K562 (cell line): ENCODE measurements at regions not wholly inside any gene's neighbourhood (a gene's known extent, or its start where the extent isn't known, plus 50 kb on each side); places are given as distances from the start of the nearest gene placed in this dataset.
"Not testable (repeated sequence)": the region's sequence is repeated elsewhere in the genome, so short reads cannot be mapped to it uniquely, and the experiment has no call there.

Source experiments
- ATAC-seq: fragments of 200-7000 bp; cut with Tn5 transposase; 3 replicates; pipeline ENCODE4 v1.9.1; 2020; ENCODE audit warnings: moderate library complexity
- BruUV-seq: library from RNA; stranded (reverse); fragments of 400-500 nt; replicated peaks from 2 replicates; lab custom pipeline; 2021; lab: Mats Ljungman, UMichigan
- CTCF ChIA-PET: fragments of 300-600 bp; formaldehyde crosslinking; extraction: SDS; loops from one replicate; lab custom pipeline; 2021; ENCODE audit warnings: low intra/inter-chr PET ratio; lab: Yijun Ruan, JAX
- POLR2A ChIA-PET: fragments of 300-600, 350-650 bp; sonication (Branson Sonifier 250); formaldehyde crosslinking; extraction: SDS; loops from one replicate; lab custom pipeline; 2021; ENCODE audit warnings: antibody characterized with exemption, inconsistent platforms; lab: Yijun Ruan, JAX
- DNase-seq, 4 experiments: peaks; one replicate each; pipeline versions ENCODE4 v3.0.0 to v3.0.0-alpha.2; 2011 to 2018; ENCODE audit warnings: low spot score in 3 of 4, mixed read lengths in 3 of 4; ENCODE audit errors: extremely low read depth in 1 of 4
- FAIRE-seq: peaks from 2 replicates; lab custom pipeline; 2011; peaks lifted over from hg19 to GRCh38; lab: Jason Lieb, UNC
- H2AFZ ChIP-seq: 2 replicates; pipeline ENCODE4 v1.6.0; 2011; ENCODE audit warnings: low read depth, low read length, control low read depth, inconsistent platforms
- H3K27ac ChIP-seq: fragments of 200-600 bp; 3 replicates; pipeline ENCODE4 v1.8.0; 2011; ENCODE audit warnings: low read depth, mild to moderate bottlenecking, control low read depth, inconsistent platforms, low read length, moderate library complexity, mixed read lengths; ENCODE audit errors: extremely low read depth
- H3K27me3 ChIP-seq, 2 experiments: fragments of 300-600 bp in 1 of 2; 2 replicates in 1 of 2; 3 replicates in 1 of 2; pipeline versions ENCODE4 v1.6.0 to v1.8.0; 2011; ENCODE audit warnings: inconsistent platforms in 2 of 2, low read length in 2 of 2, mild to moderate bottlenecking in 1 of 2, mixed read lengths in 1 of 2, moderate library complexity in 1 of 2; ENCODE audit not compliant: control insufficient read depth in 2 of 2, insufficient read depth in 2 of 2
- H3K36me3 ChIP-seq: fragments of 300-600 bp; 3 replicates; pipeline ENCODE4 v1.8.0; 2011; ENCODE audit warnings: mild to moderate bottlenecking, low read length, inconsistent platforms; ENCODE audit not compliant: control insufficient read depth, insufficient read depth
- H3K4me1 ChIP-seq, 2 experiments: fragments of 200-600 bp in 1 of 2; replicated peaks in 1 of 2; 2 replicates in 1 of 2; 3 replicates in 1 of 2; pipeline versions ENCODE4 v1.5.1 to v1.8.0; 2011; ENCODE audit warnings: inconsistent platforms in 2 of 2, low read length in 2 of 2, mild to moderate bottlenecking in 1 of 2, mixed read lengths in 1 of 2, moderate library complexity in 1 of 2; ENCODE audit not compliant: control insufficient read depth in 2 of 2, insufficient read depth in 2 of 2
- H3K4me2 ChIP-seq: 2 replicates; pipeline ENCODE4 v1.6.1; 2011; ENCODE audit warnings: low read length, control low read depth, inconsistent platforms, mixed read lengths; ENCODE audit not compliant: insufficient read depth
- H3K4me3 ChIP-seq: fragments of 200-600 bp; sonication (generic), shearing (Covaris generic); 2 replicates; pipeline ENCODE4 v1.5.1; 2016; ENCODE audit warnings: control low read depth, inconsistent platforms
- H3K79me2 ChIP-seq: fragments of 200-600 bp; 3 replicates; pipeline ENCODE4 v1.8.0; 2011; ENCODE audit warnings: low read length, inconsistent platforms; ENCODE audit not compliant: control insufficient read depth, insufficient read depth
- H3K9ac ChIP-seq, 2 experiments: 2 replicates each; pipeline versions ENCODE4 v1.6.0 to v1.6.1; 2011; ENCODE audit warnings: low read depth in 2 of 2, low read length in 2 of 2, control low read depth in 1 of 2, inconsistent platforms in 1 of 2, mild to moderate bottlenecking in 1 of 2, mixed read lengths in 1 of 2; ENCODE audit not compliant: insufficient read depth in 1 of 2
- H3K9me1 ChIP-seq: one replicate; pipeline ENCODE4 v1.6.0; 2011; ENCODE audit warnings: inconsistent platforms, mild to moderate bottlenecking, low read length, moderate library complexity; ENCODE audit not compliant: control insufficient read depth, insufficient read depth
- H3K9me3 ChIP-seq: replicated peaks from 2 replicates; pipeline ENCODE4 v1.5.1; 2011; ENCODE audit warnings: low read depth, low read length, inconsistent platforms; ENCODE audit not compliant: control insufficient read depth, insufficient read depth
- H4K20me1 ChIP-seq: replicated peaks from 2 replicates; pipeline ENCODE4 v1.6.1; 2011; ENCODE audit warnings: low read length, inconsistent platforms, mixed read lengths; ENCODE audit not compliant: control insufficient read depth, insufficient read depth
- CCNT2 ChIP-seq: IDR thresholded peaks from 2 replicates; pipeline ENCODE4 v1.6.1; 2011; ENCODE audit warnings: borderline replicate concordance, low read depth, mild to moderate bottlenecking, moderate library complexity, mixed read lengths, low read length; ENCODE audit not compliant: insufficient read length; ENCODE audit errors: extremely low read depth
- CUX1 ChIP-seq: fragments of 200-800 bp; sonication (Bioruptor generic); IDR thresholded peaks from 2 replicates; pipeline ENCODE4 v1.6.1; 2016; ENCODE audit warnings: missing genetic modification characterization, missing compliant biosample characterization
- ZNF395 ChIP-seq: fragments of 200-800 bp; sonication (Bioruptor generic); IDR thresholded peaks from 2 replicates; pipeline ENCODE4 v1.6.1; 2017; ENCODE audit warnings: missing genetic modification characterization, missing compliant biosample characterization
- WGBS: fragments of 100-300 bp; shearing (Covaris generic); methylation state at CpG from one replicate; pipeline ENCODE4 v1.1.6; 2016; ENCODE audit warnings: low coverage, mixed read lengths; ENCODE audit not compliant: insufficient coverage; ENCODE audit errors: missing lambda C conversion rate; 5-methylcytosine and 5-hydroxymethylcytosine counted together
- in situ Hi-C: fragments of 300-500 bp; cut with MboI; formaldehyde crosslinking; loops from 4 replicates; pipeline ENCODE4 v1.15.0; 2018; ENCODE audit warnings: inconsistent platforms, mixed read lengths
- intact Hi-C: fragments of 100-400 bp; cut with micrococcal nuclease; formaldehyde crosslinking; loops from 2 replicates; pipeline ENCODE4 v1.14.2; 2022
- TF ChIP-seq, protein P1 (sequence below): fragments of 250-450 bp; sonication (Bioruptor Pico); IDR thresholded peaks from 2 replicates; pipeline ENCODE4 v1.8.0; 2021; ENCODE audit warnings: moderate library complexity, mild to moderate bottlenecking, inconsistent platforms

GRCh38 chr22:49395617-49396016 is 432.1 kb downstream of the BRD1 start (continued):
- TF ChIP-seq ZNF395 (no peak), CUX1 (CRISPR knock-in tag) (no peak), CCNT2 (no peak)
- TF ChIP-seq, protein P1, sequence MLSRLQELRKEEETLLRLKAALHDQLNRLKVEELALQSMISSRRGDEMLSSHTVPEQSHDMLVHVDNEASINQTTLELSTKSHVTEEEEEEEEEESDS, result no peak
- TF ChIP-seq, all 486 proteins: peak for 2

DNA sequence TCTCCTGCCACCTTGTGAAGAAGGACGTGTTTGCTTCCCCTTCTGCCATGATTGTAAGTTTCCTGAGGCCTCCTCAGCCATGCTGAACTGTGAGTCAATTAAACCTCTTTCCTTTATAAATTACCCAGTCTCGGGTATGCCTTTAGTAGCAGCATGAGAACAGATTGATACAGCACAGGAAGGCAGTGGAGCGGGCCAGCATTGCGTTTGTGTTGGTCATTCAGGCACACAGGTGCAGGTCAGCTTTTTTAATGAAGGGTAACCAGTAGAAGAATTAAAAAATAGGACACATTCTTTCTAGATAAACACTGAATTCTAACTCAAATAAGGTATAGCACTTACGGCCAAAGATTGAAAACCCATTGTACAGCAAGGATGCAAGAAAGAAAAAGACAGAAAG is 432.6 kb downstream of the BRD1 start:
- FAIRE-seq, in situ Hi-C loops, H3K9me3 ChIP-seq, H3K4me1 ChIP-seq, H2AFZ ChIP-seq, intact Hi-C loops, H3K79me2 ChIP-seq, H3K4me2 ChIP-seq, DNase-seq, POLR2A ChIA-PET, H3K36me3 ChIP-seq, H3K27ac ChIP-seq, ATAC-seq, CTCF ChIA-PET, H3K9ac ChIP-seq, H3K9me1 ChIP-seq, H3K4me3 ChIP-seq, H4K20me1 ChIP-seq, BruUV-seq: not testable (repeated sequence)
- WGBS, result 5% methylated on average over 5 of the region's 5 CpGs
- peaks cover 13 to 68% of the 10 kb centered on the region in 2 experiments for H3K27me3 ChIP-seq
